ENCODE measurements at regions not wholly inside any gene's neighbourhood (a gene's known extent, or its start where the extent isn't known, plus 50 kb on each side); places are given as distances from the start of the nearest gene placed in this dataset.

DNA sequence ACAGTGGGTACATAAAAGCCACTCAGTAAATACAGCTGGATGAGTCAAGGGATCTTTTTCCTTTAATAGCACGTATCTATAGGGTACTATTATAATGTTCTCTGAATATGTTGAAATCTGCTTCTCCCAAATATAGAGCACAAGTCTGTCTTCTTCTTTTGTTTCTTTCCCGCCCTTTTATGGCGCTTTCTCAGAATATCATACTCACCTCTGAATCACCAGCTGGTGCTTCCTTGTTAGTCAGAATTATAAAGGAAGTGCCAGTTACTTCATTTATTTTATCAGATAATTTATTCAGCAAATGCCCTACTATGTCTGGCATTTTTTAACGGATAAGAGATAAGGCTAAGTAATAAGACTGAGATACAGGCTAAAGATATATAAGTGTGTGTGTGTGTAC, 772.9 kb downstream of the SORCS3 start:
- TF ChIP-seq YY1 (IDR thresholded peaks at IDR 0.05; ENCODE audit: insufficient read depth, insufficient read length) (no peak), SUZ12 (IDR thresholded peaks at IDR 0.05; ENCODE audit: extremely low read depth, insufficient read depth, insufficient read length) (no peak)

Data from NT2/D1 (cell line).